ENCODE measurements at regions not wholly inside any gene's neighbourhood (a gene's known extent, or its start where the extent isn't known, plus 50 kb on each side); places are given as distances from the start of the nearest gene placed in this dataset.

- TF ChIP-seq CTCF (IDR thresholded peaks at IDR 0.05) (no peak), POLR2AphosphoS5 (IDR thresholded peaks at IDR 0.05) (no peak), POLR2A (IDR thresholded peaks at IDR 0.05) (no peak), EP300 (IDR thresholded peaks at IDR 0.05) (no peak)
Measured at GRCh38 chr12:125357561-125357960, 292.3 kb downstream of the AACS start.

Measured in stomach (tissue), 4 donors.